Suprapubic skin (tissue), 4 donors: ENCODE measurements at regions not wholly inside any gene's neighbourhood (a gene's known extent, or its start where the extent isn't known, plus 50 kb on each side); places are given as distances from the start of the nearest gene placed in this dataset.

Experiments
- DNase-seq, 2 donors: peaks; one replicate each; pipeline ENCODE4 v3.0.0-alpha.2; 2019; ENCODE audit warnings: low spot score in 2 of 2
- H3K27ac ChIP-seq: fragments of 200-600 bp; sonication (generic); one replicate; pipeline ENCODE4 v1.5.1; 2019
- H3K27me3 ChIP-seq: fragments of 200-600 bp; sonication (generic); one replicate; pipeline ENCODE4 v1.5.1; 2019
- H3K36me3 ChIP-seq: fragments of 200-600 bp; sonication (generic); one replicate; pipeline ENCODE4 v1.5.1; 2019
- H3K4me1 ChIP-seq: fragments of 200-600 bp; sonication (generic); one replicate; pipeline ENCODE4 v1.5.1; 2019
- H3K4me3 ChIP-seq: fragments of 200-600 bp; sonication (generic); one replicate; pipeline ENCODE4 v1.5.1; 2019; ENCODE audit warnings: mild to moderate bottlenecking
- H3K9me3 ChIP-seq: fragments of 200-600 bp; sonication (generic); one replicate; pipeline ENCODE4 v1.5.1; 2019
- EP300 ChIP-seq: sonication (generic); formaldehyde crosslinking; IDR thresholded peaks from one replicate; pipeline ENCODE4 v1.6.1; 2017; ENCODE audit warnings: antibody characterized with exemption
- POLR2A ChIP-seq, 2 donors: fragments of 450-650 bp; IDR thresholded peaks; one replicate each; pipeline ENCODE4 v1.6.1; 2017; ENCODE audit warnings: antibody characterized with exemption in 2 of 2, mild to moderate bottlenecking in 2 of 2, moderate library complexity in 2 of 2
- POLR2AphosphoS5 ChIP-seq, 3 donors: sonication (generic); formaldehyde crosslinking; IDR thresholded peaks; one replicate each; pipeline ENCODE4 v1.6.1; 2017; ENCODE audit warnings: antibody characterized with exemption in 3 of 3
- WGBS: methylation state at CpG from one replicate; pipeline ENCODE4 v1.1.5; 2018; 5-methylcytosine and 5-hydroxymethylcytosine counted together
- TF ChIP-seq, protein P1 (sequence below), 2 donors: fragments of 200-600 bp in 1 of 2; fragments of 450-650 bp in 1 of 2; sonication (generic) in 1 of 2; IDR thresholded peaks; one replicate each; pipeline ENCODE4 v1.5.1; 2016 to 2019; ENCODE audit warnings: antibody characterized with exemption in 2 of 2, mild to moderate bottlenecking in 1 of 2, moderate library complexity in 1 of 2

DNA sequence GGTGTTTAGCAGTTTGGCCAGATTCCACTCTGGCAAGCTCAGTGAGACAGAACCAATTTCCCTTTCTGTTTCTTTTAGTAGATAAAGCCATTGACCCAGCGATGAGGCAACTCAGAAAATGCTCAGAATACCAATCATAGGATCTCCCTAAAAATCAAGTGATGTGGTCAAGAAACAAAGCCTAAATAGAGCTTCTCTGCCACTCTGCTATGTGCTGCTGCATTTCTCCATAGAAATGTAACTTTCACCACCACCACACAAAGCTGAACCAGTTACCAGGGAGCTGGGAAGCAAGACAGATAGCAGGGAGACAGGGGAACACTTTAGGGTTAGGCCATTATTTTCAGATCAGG lies 109.8 kb downstream of the RPL22L1 start:
- no peak overlapping the region for H3K27ac ChIP-seq
- no peaks in the 10 kb centered on the region for H3K36me3 ChIP-seq
- TF ChIP-seq POLR2AphosphoS5 (IDR thresholded peaks at IDR 0.05) (no peak), EP300 (no peak), POLR2A (IDR thresholded peaks at IDR 0.05) (no peak)
- TF ChIP-seq, protein P1, sequence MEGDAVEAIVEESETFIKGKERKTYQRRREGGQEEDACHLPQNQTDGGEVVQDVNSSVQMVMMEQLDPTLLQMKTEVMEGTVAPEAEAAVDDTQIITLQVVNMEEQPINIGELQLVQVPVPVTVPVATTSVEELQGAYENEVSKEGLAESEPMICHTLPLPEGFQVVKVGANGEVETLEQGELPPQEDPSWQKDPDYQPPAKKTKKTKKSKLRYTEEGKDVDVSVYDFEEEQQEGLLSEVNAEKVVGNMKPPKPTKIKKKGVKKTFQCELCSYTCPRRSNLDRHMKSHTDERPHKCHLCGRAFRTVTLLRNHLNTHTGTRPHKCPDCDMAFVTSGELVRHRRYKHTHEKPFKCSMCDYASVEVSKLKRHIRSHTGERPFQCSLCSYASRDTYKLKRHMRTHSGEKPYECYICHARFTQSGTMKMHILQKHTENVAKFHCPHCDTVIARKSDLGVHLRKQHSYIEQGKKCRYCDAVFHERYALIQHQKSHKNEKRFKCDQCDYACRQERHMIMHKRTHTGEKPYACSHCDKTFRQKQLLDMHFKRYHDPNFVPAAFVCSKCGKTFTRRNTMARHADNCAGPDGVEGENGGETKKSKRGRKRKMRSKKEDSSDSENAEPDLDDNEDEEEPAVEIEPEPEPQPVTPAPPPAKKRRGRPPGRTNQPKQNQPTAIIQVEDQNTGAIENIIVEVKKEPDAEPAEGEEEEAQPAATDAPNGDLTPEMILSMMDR (IDR thresholded peaks at IDR 0.05), result no peak
- no peaks in the 10 kb centered on the region for H3K9me3 ChIP-seq
- H3K27me3 ChIP-seq, result no peaks in the 10 kb centered on the region
- 68% methylated on average over 1 of the region's 1 CpG for WGBS
- no peak for DNase-seq
- no peaks in the 10 kb centered on the region for H3K4me1 ChIP-seq
- no peak overlapping the region for H3K4me3 ChIP-seq

DNA sequence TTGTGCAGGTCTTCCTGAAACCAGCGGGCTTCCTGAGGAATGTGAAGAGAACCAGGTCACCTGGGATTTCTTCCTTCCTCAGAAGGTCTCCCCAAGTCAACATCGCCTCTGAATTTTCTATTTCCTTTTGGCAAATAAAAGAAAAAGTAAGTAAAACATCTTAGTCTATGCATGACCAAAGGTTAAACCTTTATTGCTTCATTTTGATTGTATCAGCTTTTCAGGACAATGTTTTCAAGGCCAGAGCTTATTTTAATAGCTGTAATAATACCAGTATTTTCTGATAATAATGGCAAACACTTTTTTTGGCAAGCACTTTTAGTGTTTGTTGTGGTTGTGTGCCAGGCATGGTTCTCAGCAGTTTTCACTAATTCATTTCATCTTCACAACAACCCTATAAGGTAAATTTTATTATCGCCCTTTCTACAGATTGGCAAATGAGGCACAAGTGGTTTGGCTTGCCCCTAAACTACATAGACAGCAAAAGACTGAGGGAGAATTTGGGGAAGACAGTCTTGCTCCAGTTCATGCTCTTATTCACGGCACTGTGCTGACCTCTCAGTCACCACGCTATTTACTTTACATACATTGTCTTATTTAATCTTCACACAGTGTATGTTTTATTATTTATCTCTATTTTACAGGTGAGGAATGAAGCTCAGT lies 110.4 kb downstream of the RPL22L1 start:
- Histone ChIP-seq H3K4me1 (no peaks in the 10 kb centered on the region), H3K36me3 (no peaks in the 10 kb centered on the region), H3K9me3 (no peaks in the 10 kb centered on the region), H3K4me3 (no peak overlapping the region), H3K27ac (no peak overlapping the region), H3K27me3 (no peaks in the 10 kb centered on the region)
- no peak for DNase-seq
- TF ChIP-seq POLR2AphosphoS5 (IDR thresholded peaks at IDR 0.05) (no peak), EP300 (no peak), POLR2A (IDR thresholded peaks at IDR 0.05) (no peak)
- TF ChIP-seq, protein P1 (IDR thresholded peaks at IDR 0.05), result no peak
- WGBS, result 76% methylated on average over 5 of the region's 5 CpGs

DNA sequence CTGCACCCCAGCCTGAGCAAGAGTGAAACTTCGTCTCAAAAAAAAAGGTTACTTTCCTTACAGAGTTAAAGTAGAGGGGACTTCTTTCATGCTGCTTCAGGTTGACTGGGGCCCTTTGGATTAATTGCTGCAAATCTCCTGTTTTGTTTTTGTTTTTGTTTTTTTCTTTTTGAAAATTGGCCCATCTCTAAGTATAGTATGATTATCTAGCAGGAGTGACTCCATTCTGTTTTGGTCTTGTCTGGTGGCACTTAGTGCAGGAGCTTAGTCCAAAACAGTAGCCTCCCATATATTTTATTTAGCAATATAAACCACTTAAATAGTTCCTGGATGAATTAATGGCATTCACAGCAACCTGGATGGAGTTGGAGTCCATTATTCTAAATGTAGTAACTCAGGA lies 113.0 kb downstream of the RPL22L1 start:
- 94% methylated on average over 1 of the region's 1 CpG for WGBS
- no peaks in the 10 kb centered on the region for H3K9me3 ChIP-seq
- peaks cover 15% of the 10 kb centered on the region for H3K4me1 ChIP-seq
- no peaks in the 10 kb centered on the region for H3K36me3 ChIP-seq
- no peak overlapping the region for H3K4me3 ChIP-seq
- DNase-seq, result no peak
- no peaks in the 10 kb centered on the region for H3K27me3 ChIP-seq
- H3K27ac ChIP-seq, result no peak overlapping the region
- TF ChIP-seq EP300 (no peak), POLR2AphosphoS5 (IDR thresholded peaks at IDR 0.05) (no peak), POLR2A (IDR thresholded peaks at IDR 0.05) (no peak)
- TF ChIP-seq, protein P1 (IDR thresholded peaks at IDR 0.05), result no peak

DNA sequence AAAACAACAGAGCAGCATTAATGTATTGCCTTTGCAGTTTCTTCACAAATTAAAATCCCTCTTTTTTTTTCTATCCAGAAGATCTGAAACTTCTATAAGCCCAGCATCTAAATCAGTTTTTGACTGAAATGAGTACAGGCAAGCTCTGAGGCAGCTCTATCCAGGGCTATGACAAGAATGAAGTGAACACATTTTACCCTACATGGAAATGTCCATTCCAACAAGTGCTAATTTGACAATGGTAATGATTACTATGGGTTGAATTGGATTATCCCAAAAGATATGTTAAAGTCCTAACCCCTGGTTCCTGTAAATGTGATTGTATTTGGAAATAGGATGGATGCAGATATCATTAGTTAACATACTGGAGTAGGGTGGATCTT lies 115.7 kb downstream of the RPL22L1 start:
- peaks cover 39% of the 10 kb centered on the region for H3K4me1 ChIP-seq
- H3K27me3 ChIP-seq, result no peaks in the 10 kb centered on the region
- no peaks in the 10 kb centered on the region for H3K9me3 ChIP-seq
- TF ChIP-seq EP300 (no peak), POLR2A (IDR thresholded peaks at IDR 0.05) (no peak)
- H3K36me3 ChIP-seq, result no peaks in the 10 kb centered on the region
- H3K4me3 ChIP-seq, result no peak overlapping the region
- H3K27ac ChIP-seq, result no peak overlapping the region
- no peak for DNase-seq

GRCh38 chr3:170753421-170754310 lies 116.3 kb downstream of the RPL22L1 start:
- Histone ChIP-seq H3K9me3 (no peaks in the 10 kb centered on the region), H3K4me1 (peaks cover 39% of the 10 kb centered on the region), H3K36me3 (no peaks in the 10 kb centered on the region), H3K4me3 (no peak overlapping the region), H3K27me3 (no peaks in the 10 kb centered on the region), H3K27ac (no peak overlapping the region)
- WGBS, result 52% methylated on average over 2 of the region's 2 CpGs
- TF ChIP-seq POLR2AphosphoS5 (IDR thresholded peaks at IDR 0.05) (no peak), EP300 (no peak), POLR2A (IDR thresholded peaks at IDR 0.05) (no peak)
- TF ChIP-seq, protein P1 (IDR thresholded peaks at IDR 0.05), result no peak
- no peak for DNase-seq
